CD4-positive, alpha-beta T cell (primary cell): ENCODE measurements at regions not wholly inside any gene's neighbourhood (a gene's known extent, or its start where the extent isn't known, plus 50 kb on each side); places are given as distances from the start of the nearest gene placed in this dataset.

ENCODE experiments used
- ATAC-seq: fragments of 200-7000 bp; cut with Tn5 transposase; one replicate; pipeline ENCODE4 v1.10.0; 2022; ENCODE audit warnings: mild to moderate bottlenecking; ENCODE audit not compliant: poor library complexity
- CTCF ChIA-PET: fragments of 350-600 bp; sonication (Branson Sonifier 250); formaldehyde crosslinking; loops from one replicate; lab custom pipeline; 2021; ENCODE audit warnings: antibody characterized with exemption, inconsistent platforms; lab: Charles Lee
- POLR2A ChIA-PET: fragments of 350-600 bp; sonication (Branson Sonifier 250); formaldehyde crosslinking; loops from one replicate; lab custom pipeline; 2021; ENCODE audit warnings: antibody characterized with exemption, inconsistent platforms; lab: Charles Lee
- DNase-seq, 14 experiments: peaks; one replicate each; pipeline ENCODE4 v3.0.0-alpha.2; 2013 to 2020; ENCODE audit warnings: mixed read lengths in 2 of 14
- H3K27ac ChIP-seq, 2 donors: one replicate each; pipeline versions ENCODE4 v1.5.1 to v1.7.0; 2013; ENCODE audit warnings: low read length in 2 of 2, low read depth in 1 of 2, mild to moderate bottlenecking in 1 of 2
- H3K27me3 ChIP-seq, 2 experiments: 1 replicate in 1 of 2; 2 replicates in 1 of 2; pipeline versions ENCODE4 v1.6.1 to v1.7.0; 2013; ENCODE audit warnings: low read length in 2 of 2, control low read depth in 1 of 2, mild to moderate bottlenecking in 1 of 2, moderate library complexity in 1 of 2; ENCODE audit not compliant: insufficient read depth in 2 of 2, control insufficient read depth in 1 of 2
- H3K36me3 ChIP-seq: one replicate; pipeline ENCODE4 v1.6.1; 2013; ENCODE audit warnings: low read length, control low read depth; ENCODE audit not compliant: insufficient read depth
- H3K4me1 ChIP-seq: one replicate; pipeline ENCODE4 v1.6.1; 2013; ENCODE audit warnings: low read length, control low read depth; ENCODE audit not compliant: insufficient read depth
- H3K4me3 ChIP-seq: one replicate; pipeline ENCODE4 v1.5.1; 2013; ENCODE audit warnings: mild to moderate bottlenecking, low read length, moderate library complexity
- H3K9me3 ChIP-seq, 2 experiments: 1 replicate in 1 of 2; 2 replicates in 1 of 2; pipeline versions ENCODE4 v1.6.1 to v1.7.0; 2013; ENCODE audit warnings: low read length in 2 of 2, mild to moderate bottlenecking in 2 of 2, control low read depth in 1 of 2, moderate library complexity in 1 of 2; ENCODE audit not compliant: control insufficient read depth in 1 of 2, insufficient read depth in 1 of 2
- H3K27ac Mint-ChIP-seq: one replicate; pipeline ENCODE4 v1.8.0; 2020; ENCODE audit warnings: mixed read lengths
- H3K27me3 Mint-ChIP-seq: one replicate; pipeline ENCODE4 v1.8.0; 2021; ENCODE audit warnings: mixed read lengths
- H3K36me3 Mint-ChIP-seq: one replicate; pipeline ENCODE4 v1.8.0; 2021; ENCODE audit warnings: low read depth, mixed read lengths
- H3K4me1 Mint-ChIP-seq: one replicate; pipeline ENCODE4 v1.8.0; 2021; ENCODE audit warnings: low read depth, mixed read lengths
- H3K4me3 Mint-ChIP-seq: one replicate; pipeline ENCODE4 v1.8.0; 2020; ENCODE audit warnings: mild to moderate bottlenecking, mixed read lengths
- H3K9me3 Mint-ChIP-seq: one replicate; pipeline ENCODE4 v1.8.0; 2020; ENCODE audit warnings: mixed read lengths
- CTCF ChIP-seq: fragments of 200-600 bp; IDR thresholded peaks from one replicate; pipeline ENCODE4 v1.8.0; 2022; ENCODE audit warnings: antibody characterized with exemption, mild to moderate bottlenecking
- intact Hi-C, 2 experiments: fragments of 100-400 bp; cut with DNase I in 1 of 2; cut with micrococcal nuclease in 1 of 2; formaldehyde crosslinking; loops; one replicate each; pipeline versions ENCODE4 v1.15.1 to v1.9.0; 2023 to 2025; cut with DNase I, micrococcal nuclease

GRCh38 chr4:20087522-20087911, 164.2 kb upstream of the SLIT2 start:
- no peak for DNase-seq
- intact Hi-C loops, result no loop called here
- peaks cover 0 to 3% of the 10 kb centered on the region in 2 experiments for H3K9me3 ChIP-seq
- no peak overlapping the region for H3K4me3 Mint-ChIP-seq
- no peak overlapping the region for H3K4me3 ChIP-seq
- POLR2A ChIA-PET, result no interaction called here
- peaks cover 3% of the 10 kb centered on the region for H3K9me3 Mint-ChIP-seq
- H3K27me3 Mint-ChIP-seq, result no peaks in the 10 kb centered on the region
- H3K27me3 ChIP-seq, result no peaks in the 10 kb centered on the region
- no peak overlapping the region for H3K27ac ChIP-seq
- ATAC-seq, result no peak
- no peaks in the 10 kb centered on the region for H3K4me1 Mint-ChIP-seq
- no peaks in the 10 kb centered on the region for H3K4me1 ChIP-seq
- TF ChIP-seq CTCF, result no peak
- H3K36me3 ChIP-seq, result no peaks in the 10 kb centered on the region
- H3K36me3 Mint-ChIP-seq, result no peaks in the 10 kb centered on the region
- CTCF ChIA-PET, result no interaction called here
- no peak overlapping the region for H3K27ac Mint-ChIP-seq

GRCh38 chr4:20086799-20087521, 164.7 kb upstream of the SLIT2 start:
- intact Hi-C loops, result no loop called here
- TF ChIP-seq CTCF, result no peak
- no peaks in the 10 kb centered on the region for H3K27me3 ChIP-seq
- H3K9me3 ChIP-seq, result peaks cover 0 to 3% of the 10 kb centered on the region in 2 experiments
- no peak overlapping the region for H3K27ac ChIP-seq
- Mint-ChIP-seq H3K27ac (no peak overlapping the region), H3K4me3 (no peak overlapping the region), H3K9me3 (peaks cover 5% of the 10 kb centered on the region), H3K4me1 (no peaks in the 10 kb centered on the region), H3K36me3 (no peaks in the 10 kb centered on the region), H3K27me3 (no peaks in the 10 kb centered on the region)
- CTCF ChIA-PET, result no interaction called here
- no peaks in the 10 kb centered on the region for H3K36me3 ChIP-seq
- H3K4me3 ChIP-seq, result no peak overlapping the region
- POLR2A ChIA-PET, result no interaction called here
- H3K4me1 ChIP-seq, result no peaks in the 10 kb centered on the region
- DNase-seq, result no peak
- no peak for ATAC-seq

- POLR2A ChIA-PET, result no interaction called here
- no peak overlapping the region for H3K4me3 Mint-ChIP-seq
- H3K36me3 Mint-ChIP-seq, result no peaks in the 10 kb centered on the region
- CTCF ChIA-PET, result no interaction called here
- H3K27ac ChIP-seq, result no peak overlapping the region
- H3K27me3 ChIP-seq, result no peaks in the 10 kb centered on the region
- no peak for TF ChIP-seq CTCF
- no peaks in the 10 kb centered on the region for H3K27me3 Mint-ChIP-seq
- no peaks in the 10 kb centered on the region for H3K4me1 ChIP-seq
- intact Hi-C loops, result no loop called here
- DNase-seq (no peak), ATAC-seq (no peak)
- no peaks in the 10 kb centered on the region for H3K36me3 ChIP-seq
- no peak overlapping the region for H3K4me3 ChIP-seq
- H3K9me3 ChIP-seq, result peaks cover 0 to 3% of the 10 kb centered on the region in 2 experiments
- no peak overlapping the region for H3K27ac Mint-ChIP-seq
- H3K9me3 Mint-ChIP-seq, result peaks cover 5% of the 10 kb centered on the region
- no peaks in the 10 kb centered on the region for H3K4me1 Mint-ChIP-seq
Observed at GRCh38 chr4:20086067-20086798, 165.5 kb upstream of the SLIT2 start.
